ENCODE measurements at regions not wholly inside any gene's neighbourhood (a gene's known extent, or its start where the extent isn't known, plus 50 kb on each side); places are given as distances from the start of the nearest gene placed in this dataset.
"Not testable (repeated sequence)": the region's sequence is repeated elsewhere in the genome, so short reads cannot be mapped to it uniquely, and the experiment has no call there.

GRCh38 chr2:224145751-224146355, 106.8 kb upstream of the SERPINE2 start:
- no peak for DNase-seq

GRCh38 chr2:224143526-224143925, 104.4 kb upstream of the SERPINE2 start:
- DNase-seq = no peak

GRCh38 chr2:224142397-224143312, 103.6 kb upstream of the SERPINE2 start:
- no peak for DNase-seq

- DNase-seq = no peak
These were observed 102.2 kb upstream of the SERPINE2 start for GRCh38 chr2:224141304-224141703.

GRCh38 chr2:224137208-224137607, 98.1 kb upstream of the SERPINE2 start:
- DNase-seq = no peak

- no peak for DNase-seq
These were observed 97.3 kb upstream of the SERPINE2 start for GRCh38 chr2:224136396-224136795.

GRCh38 chr2:224135881-224136280, 96.8 kb upstream of the SERPINE2 start:
- no peak for DNase-seq

- no peak for DNase-seq
These were observed 95.1 kb upstream of the SERPINE2 start for GRCh38 chr2:224134003-224134734.

- no peak for DNase-seq
These were observed 94.3 kb upstream of the SERPINE2 start for GRCh38 chr2:224133387-224133786.

GRCh38 chr2:224127871-224128501, 88.9 kb upstream of the SERPINE2 start:
- no peak for DNase-seq

GRCh38 chr2:224126440-224126839, 87.4 kb upstream of the SERPINE2 start:
- no peak for DNase-seq

GRCh38 chr2:224126003-224126402, 86.9 kb upstream of the SERPINE2 start:
- no peak for DNase-seq

GRCh38 chr2:224122542-224122941, 83.5 kb upstream of the SERPINE2 start:
- DNase-seq = no peak

- DNase-seq = no peak
These were observed 82.5 kb upstream of the SERPINE2 start for GRCh38 chr2:224121406-224122067.

GRCh38 chr2:224120986-224121385, 81.9 kb upstream of the SERPINE2 start:
- DNase-seq = no peak

- not testable (repeated sequence) for DNase-seq
These were observed 80.8 kb upstream of the SERPINE2 start for GRCh38 chr2:224119846-224120245.

- DNase-seq = no peak
These were observed 75.3 kb upstream of the SERPINE2 start for GRCh38 chr2:224114428-224114827.

- not testable (repeated sequence) for DNase-seq
These were observed 74.8 kb upstream of the SERPINE2 start for GRCh38 chr2:224113930-224114329.

GRCh38 chr2:224111576-224111975, 72.5 kb upstream of the SERPINE2 start:
- no peak for DNase-seq

- no peak for DNase-seq
These were observed 71.7 kb upstream of the SERPINE2 start for GRCh38 chr2:224110811-224111210.

GRCh38 chr2:224109751-224110150, 70.7 kb upstream of the SERPINE2 start:
- DNase-seq = no peak

- no peak for DNase-seq
These were observed 67.7 kb upstream of the SERPINE2 start for GRCh38 chr2:224106794-224107193.
